ENCODE measurements at regions not wholly inside any gene's neighbourhood (a gene's known extent, or its start where the extent isn't known, plus 50 kb on each side); places are given as distances from the start of the nearest gene placed in this dataset.

DNA sequence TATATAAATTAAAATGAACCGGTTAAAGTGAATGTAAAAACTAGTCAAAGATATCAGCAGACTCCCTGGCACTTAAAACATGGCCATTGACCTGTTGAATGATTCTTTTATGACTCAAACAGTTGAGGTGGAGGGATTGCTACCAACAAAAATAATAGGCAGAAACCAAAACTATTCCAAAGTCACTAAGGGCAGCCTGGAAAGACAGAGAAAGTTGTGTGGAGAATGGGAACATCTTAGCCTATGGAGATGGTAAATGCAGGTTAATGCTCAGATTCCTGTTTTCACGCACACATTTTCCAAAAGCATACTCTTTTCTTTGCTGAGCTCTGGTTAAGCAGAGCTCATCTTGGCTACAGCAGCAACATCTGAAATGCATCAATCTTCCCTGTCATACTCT is 553.5 kb downstream of the HACE1 start:
- no peak for TF ChIP-seq EP300 (IDR thresholded peaks at IDR 0.05; ENCODE audit: borderline replicate concordance in 1 of 2, low read depth in 1 of 2, low read length in 1 of 2)
- no peak for TF ChIP-seq RCOR1 (IDR thresholded peaks at IDR 0.05; ENCODE audit: low read length)
- no peak for TF ChIP-seq CHD2 (IDR thresholded peaks at IDR 0.05; ENCODE audit: low read length, partially characterized antibody)
